Left lobe of liver (tissue), 2 donors: ENCODE measurements at regions not wholly inside any gene's neighbourhood (a gene's known extent, or its start where the extent isn't known, plus 50 kb on each side); places are given as distances from the start of the nearest gene placed in this dataset.

Experiments used
- ATAC-seq: fragments of 200-7000 bp; cut with Tn5 transposase; one replicate; pipeline ENCODE4 v1.9.1; 2020; ENCODE audit warnings: mild to moderate bottlenecking, moderate library complexity
- DNase-seq: peaks from one replicate; pipeline ENCODE4 v3.0.0-alpha.2; 2020; ENCODE audit warnings: low spot score
- donor health status: DM: no; HTN: no; CAD: no; lungs with moderate emphysema.
- donor health status: DM: no; HTN: yes; CAD: no.

DNA sequence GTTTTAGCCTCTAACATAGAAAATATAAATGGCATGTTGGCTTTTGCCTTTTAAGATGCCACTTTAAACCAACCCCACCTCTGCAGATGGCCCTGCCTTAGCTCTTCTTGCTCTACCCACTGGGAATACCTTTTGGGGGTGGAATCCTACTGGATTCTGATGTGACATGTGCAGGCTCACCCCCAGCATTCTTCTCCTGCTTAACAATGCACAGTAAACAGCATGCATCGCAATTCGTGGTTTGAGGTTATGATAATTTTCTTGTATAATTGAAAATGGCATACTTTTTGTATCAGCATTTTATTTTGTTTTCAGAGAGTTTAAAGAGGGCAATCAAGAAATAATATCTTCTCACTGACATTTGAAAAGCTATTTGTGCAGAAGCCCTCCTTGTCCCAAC is 167.9 kb downstream of the AREG start:
- DNase-seq (no peak), ATAC-seq (no peak)

DNA sequence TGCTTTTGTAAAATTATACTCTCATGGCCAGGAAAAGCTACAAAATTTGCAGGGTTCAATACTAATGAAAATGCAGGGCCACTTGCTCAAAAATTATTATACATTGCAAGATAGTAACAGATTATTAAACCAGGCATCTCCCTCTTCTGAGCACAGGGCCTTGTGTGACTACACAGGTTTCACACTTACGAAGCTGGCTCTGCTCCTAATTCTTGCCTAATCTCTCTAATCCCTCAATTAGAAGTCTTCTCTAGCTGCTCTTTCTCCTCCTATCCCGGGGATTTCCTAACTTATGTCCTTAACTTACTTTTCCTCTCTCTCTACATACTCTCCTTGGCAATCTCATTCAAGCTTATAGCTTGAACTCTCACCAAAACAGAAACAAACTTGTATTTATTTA is 168.3 kb downstream of the AREG start:
- no peak for ATAC-seq
- no peak for DNase-seq

DNA sequence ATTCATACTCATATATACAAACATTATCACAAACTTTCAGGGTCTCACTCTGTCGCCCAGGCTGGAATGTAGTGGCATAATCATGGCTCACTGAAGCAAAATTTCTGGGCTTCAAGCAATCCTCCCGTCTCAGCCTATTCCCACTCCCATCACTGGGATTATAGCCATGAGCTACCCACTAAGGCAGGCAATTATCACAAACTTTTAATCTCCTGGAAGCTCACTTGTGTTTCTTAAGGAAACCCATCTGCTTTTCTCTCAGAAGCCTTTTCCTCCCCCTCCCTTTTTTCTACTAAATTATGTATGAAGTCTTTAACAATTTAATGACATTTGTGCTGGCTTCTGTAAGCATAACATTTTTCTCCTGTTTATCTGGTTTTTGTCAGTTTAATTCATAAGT is 170.5 kb downstream of the AREG start:
- ATAC-seq (no peak), DNase-seq (no peak)

DNA sequence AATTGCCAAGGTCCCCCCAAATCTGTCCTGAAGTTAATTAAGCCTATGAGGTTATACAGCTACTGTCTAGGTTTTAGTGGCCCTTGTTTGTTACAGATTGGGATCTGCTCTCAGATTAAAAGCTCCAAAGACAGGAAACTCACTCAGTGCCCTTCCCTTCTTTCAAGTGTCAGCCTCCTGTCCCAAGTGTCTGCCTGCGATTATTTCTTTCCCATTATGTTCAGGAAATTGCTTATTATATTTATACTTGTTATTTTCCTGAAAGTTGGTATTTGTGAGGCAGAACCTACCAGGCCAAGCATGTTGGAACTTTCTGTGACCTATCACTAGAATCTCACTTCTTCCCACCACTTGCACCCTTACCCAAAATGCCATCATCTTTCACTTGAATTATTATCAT is 173.2 kb downstream of the AREG start:
- ATAC-seq (no peak), DNase-seq (no peak)

DNA sequence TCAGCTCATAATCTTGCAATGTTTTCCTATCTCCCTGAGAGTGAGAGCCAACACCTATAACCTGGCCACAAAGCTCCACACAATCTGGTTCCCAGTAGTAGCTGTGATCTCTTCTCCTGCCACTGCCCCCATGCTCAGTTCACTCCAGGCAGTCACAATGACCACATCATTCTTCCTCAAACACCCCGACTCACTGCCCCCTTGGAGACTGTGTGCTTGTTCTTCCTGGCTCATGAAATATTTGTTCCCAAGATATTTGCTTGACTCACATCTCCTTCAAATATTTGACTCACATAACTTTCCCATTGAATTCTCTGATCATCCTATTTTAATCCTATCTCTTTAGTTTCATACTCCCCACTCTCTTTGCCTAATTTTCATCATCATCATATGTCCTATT is 173.7 kb downstream of the AREG start:
- no peak for ATAC-seq
- no peak for DNase-seq

DNA sequence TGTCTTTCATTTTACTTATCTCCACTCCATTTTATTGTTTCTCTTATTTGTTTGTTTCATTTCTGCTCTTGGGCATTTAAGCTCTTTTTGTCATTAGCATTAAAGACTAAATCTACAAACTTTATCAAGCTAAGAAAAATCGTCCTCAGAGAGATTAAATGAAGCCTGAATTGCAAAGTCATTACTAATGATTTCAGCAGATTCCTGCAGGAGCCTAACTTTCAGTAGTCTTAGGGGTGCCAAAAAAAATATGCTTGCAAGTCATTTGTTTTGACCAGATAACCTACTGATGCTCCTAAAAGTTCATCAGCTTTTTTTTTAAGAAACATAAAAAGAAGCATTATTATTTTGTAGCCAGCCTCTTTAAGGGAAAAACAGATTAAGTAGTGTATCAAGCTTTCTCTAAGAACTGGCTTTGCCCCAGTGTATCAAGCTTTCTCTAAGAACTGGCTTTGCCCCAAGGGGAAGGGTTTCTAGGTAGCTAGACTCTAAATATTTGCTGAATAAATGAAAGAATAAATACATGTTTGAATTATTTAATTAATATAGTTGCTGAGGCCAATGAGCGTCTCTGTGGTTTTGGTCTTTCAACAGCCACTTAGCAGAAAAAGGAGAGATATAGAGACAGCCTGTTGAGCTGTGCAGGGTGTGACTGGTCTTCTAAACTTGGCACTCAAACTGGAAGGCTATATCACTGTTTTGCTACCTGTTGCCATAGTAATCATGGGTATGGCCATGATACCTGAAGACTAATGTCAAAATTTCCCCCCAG is 174.2 kb downstream of the BTC start:
- ATAC-seq: no peak
- DNase-seq: no peak

DNA sequence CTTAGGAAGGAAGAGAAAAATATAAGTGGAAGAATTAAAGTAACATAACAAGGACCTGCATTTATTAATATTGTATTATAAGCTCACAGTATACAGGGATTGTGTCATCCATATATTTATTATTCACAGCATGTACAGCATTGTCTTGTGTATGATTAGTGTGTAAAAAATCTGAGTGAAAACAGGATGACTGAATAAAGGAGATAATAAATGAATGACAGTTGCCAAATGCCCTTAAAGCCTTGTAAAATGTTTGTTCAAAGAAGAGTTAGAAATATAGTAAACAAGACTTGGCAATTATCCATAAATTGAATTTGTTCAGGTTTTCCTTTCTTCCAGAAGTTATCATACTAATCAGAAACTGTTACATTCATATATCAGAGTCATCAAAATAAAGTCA is 172.7 kb downstream of the BTC start:
- ATAC-seq (no peak), DNase-seq (no peak)

DNA sequence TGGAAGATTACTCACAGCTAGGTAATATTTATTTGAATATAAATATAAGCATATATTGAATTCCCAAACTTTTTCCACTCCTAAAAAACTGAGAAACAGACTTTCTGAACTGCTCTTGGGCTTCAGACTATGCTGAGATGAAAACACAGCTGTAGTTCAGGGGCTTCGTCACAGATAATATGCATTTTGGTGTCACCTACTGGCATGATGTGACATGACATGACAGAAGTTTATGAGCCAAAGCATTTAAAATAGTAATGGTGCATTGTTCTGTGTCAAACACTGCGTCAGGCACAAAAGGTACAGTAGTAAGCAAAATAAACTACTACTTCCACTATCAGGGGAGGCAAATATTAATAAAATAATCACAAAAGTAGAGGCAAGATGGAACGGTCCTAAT is 171.3 kb downstream of the BTC start:
- peak; percentile 92 for ATAC-seq

DNA sequence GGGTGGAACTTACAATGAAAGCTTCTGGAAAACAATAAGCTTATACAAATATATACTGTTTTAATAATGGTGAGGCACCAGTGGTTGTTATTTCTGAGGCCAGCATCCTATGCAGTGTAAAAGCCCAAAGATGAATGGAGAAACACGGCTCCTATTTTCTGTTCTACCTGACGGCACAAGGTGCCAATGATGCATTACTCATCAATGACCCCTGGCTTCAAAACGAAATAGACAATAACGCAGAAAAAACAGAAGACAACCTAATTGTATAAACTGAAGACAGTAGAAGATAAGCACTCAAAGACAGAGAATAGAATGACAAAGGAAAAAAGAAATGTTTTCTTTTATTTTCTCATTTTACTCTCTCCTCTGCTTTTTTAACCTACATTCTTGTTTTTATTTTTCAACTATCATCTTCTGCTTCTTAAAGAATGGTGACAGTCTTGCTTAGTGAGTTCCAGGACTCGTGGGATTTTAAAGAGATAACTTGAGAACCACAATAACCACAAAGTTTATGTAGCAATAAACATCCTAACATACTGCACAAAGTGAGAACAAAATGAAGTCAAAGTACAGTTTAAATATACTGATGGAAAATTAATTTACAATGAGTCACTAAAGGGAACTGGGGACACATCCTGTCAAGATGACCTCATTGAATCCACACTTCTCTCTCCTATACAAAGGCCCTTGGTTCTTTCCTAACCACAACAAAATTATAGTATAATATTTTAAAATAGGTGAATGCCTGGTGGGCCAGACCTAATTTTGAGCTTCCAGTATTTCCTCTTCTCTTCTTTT is 169.8 kb downstream of the BTC start:
- DNase-seq (no peak), ATAC-seq (no peak)

More for the DNA sequence above, 171.3 kb downstream of the BTC start:
- no peak for DNase-seq

DNA sequence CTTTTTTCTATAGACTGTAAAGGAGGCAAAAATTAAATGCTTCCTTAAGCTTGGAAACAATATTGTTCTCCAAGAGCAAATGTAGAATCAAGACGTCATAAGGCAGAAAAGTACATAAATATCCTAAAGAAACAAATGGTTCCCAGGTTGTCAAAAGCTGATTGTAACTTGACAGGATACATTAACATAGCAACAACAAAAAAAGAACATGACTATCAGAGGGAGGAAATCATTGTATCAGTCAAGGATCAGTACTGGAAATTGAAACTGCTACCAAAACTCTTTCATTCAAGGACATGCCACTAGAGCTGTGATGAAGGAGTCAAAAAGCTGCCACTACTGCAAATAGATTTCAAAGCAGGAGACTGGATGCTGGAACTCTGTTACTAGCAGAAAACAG is 168.3 kb downstream of the BTC start:
- DNase-seq (no peak), ATAC-seq (no peak)

DNA sequence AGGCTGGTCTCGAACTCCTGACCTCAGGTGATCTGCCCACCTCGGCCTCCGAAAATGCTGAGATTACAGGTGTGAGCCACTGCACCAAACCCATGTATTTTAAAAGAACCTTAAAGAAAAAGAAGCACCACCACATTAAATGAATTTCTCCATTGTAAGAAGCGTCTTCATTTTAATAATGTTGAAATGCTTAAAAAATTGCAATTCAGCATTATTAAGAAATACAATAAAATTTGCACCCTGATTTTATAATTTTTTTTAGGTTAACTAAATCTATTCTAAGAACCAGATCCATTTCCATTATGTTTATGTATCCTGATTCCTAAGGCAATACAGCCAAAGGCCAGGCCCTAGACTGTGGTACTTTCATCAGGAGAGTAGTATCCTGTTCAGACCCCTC is 167.2 kb downstream of the BTC start:
- ATAC-seq (no peak), DNase-seq (no peak)

DNA sequence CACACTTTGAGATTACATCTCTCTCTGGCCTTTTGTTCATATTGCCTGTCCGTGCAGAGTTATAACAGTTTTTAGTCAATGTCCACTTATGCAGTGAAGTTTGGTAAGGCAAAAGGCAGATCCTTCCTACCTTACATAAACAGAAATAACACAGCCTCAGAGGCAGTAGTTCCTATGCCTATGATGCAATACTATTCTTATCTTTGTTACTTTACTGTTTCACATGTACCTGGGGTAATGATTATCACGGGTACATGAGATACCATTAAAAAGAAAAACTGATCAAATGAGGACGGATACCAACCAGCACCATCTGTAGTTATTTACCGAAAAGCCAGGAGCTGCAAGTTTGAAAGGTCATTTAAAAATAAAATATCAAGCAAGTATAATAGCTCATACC is 166.8 kb downstream of the BTC start:
- DNase-seq (no peak), ATAC-seq (peak; percentile 42)

DNA sequence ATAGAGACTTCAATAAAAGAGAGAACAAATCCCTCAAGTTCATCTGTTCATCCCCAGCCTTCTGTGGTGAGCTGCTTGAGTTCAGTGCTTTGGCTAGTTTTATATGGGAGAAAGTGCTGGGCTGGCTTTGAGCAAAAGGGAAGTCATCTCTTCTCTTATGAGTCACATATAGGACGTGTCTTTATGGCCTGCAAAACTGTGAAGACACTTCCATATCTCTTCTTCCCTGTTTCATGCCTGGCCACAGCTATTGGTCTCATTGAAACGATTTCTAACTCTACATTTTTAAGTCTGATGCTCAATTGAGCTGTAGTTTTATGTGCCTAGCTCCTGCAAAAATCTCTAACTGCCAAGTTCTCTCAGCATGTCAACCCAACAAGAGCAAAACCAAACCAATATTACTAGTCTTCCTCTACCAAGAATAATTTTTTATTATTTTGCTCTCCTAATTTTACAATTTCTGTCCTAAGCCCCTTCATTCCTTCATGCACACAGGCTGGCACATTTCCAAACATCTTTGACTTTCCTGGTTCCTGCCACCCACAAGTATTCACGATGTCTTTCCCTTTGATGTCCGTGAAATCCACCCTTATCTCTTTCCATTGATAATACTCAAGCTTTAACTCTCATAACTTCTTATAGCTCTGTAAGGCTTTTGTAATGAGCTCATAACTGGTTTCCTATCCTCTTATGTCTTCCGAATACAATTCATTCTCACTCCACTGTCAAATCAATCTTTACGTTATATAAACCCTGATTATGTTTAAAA is 165.3 kb downstream of the BTC start:
- DNase-seq (no peak), ATAC-seq (peak; percentile 28)

DNA sequence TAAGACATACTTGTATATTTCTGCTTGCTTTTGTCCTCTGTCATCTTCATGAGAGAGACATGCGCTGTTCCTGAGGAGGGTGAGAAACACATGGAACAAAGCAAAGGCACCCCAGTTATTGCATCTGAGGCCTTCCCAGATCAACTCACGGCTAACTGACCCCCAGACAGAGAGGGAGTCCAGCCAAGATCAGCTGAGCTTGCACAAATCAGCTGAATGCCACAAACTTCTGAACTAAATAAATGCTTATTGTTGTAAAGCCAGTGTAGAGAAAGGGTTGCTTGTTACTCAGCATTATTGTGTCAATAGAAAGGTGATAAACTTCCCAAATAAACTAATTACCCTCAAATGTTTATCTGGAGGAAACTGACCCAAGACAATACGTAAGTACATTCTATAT is 163.8 kb downstream of the BTC start:
- DNase-seq: no peak
- ATAC-seq: no peak

DNA sequence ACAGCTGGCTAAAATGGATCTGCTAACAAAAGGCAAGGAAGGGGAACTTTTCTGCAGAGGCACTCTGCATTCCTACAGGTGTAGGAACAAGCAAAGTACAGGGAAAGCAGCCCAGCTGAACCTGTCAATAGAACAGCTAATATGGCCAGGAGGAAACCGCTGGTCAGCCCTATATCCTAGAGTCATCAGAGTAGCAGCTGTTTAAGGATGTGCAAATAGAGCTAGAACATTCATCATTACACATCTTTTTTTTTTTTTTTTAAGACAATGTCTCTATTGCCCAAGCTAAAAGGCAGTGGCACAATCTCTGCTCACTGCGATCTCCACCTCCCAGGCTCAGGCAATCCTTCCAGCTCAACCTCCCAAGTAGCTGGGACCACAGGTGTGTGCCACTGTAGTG is 163.0 kb downstream of the BTC start:
- DNase-seq: no peak
- ATAC-seq: no peak

DNA sequence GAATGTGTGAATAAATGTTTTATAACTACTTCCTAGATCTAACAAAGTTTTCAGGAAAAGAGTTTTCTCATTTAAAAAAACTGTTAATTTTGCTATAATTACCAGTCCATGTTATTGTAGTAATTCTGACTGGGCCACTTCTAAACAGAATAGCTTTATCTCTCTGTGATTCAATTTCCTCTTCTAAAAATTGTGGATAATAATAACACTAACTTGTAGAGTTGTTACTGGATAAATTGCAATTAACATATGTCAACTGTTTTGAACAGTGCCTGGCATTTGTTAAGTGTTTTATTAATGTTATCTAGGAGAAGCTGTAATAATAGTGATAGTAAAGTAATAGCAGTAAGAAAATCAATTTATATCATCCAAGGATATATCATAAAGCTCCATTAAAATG is 162.3 kb downstream of the BTC start:
- ATAC-seq (no peak), DNase-seq (no peak)

DNA sequence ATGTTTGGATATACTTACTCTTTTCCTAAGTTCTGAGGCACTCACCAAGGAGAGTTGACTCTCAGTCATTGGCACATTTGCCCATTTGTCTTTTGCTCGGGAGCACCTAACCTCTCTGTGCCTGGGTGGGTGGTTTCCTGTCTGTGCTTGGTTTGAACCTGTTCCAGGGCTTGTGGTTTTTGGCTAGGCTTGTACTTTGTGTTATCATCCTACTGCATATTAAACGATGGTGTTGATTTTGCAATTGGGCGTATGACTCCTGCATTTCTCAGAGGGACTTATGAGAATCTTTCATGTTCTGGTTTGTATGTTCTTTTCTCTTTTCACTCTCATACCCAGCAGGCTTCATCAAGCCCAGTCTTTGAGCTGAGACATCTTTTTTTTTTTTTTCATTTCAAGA is 161.7 kb downstream of the BTC start:
- DNase-seq: no peak

DNA sequence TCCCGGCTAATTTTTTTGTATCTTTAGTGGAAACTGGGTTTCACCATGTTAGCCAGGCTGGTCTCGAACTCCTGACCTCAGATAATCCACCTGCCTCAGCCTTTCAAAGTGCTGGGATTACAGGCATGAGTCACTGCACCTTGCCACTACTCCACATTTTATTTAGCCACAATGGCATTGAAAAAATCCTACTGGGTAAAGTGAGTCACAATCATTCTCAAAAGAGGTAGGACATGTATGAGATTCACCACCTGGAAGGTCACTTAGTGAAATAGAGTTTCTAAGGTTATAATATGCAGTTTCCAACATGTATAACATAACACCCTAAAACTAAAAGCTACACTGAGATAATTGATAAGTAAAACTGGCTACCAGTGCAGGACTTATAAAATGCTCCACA is 159.2 kb downstream of the BTC start:
- DNase-seq (no peak), ATAC-seq (no peak)

More for the DNA sequence above, 161.7 kb downstream of the BTC start:
- ATAC-seq: no peak

DNA sequence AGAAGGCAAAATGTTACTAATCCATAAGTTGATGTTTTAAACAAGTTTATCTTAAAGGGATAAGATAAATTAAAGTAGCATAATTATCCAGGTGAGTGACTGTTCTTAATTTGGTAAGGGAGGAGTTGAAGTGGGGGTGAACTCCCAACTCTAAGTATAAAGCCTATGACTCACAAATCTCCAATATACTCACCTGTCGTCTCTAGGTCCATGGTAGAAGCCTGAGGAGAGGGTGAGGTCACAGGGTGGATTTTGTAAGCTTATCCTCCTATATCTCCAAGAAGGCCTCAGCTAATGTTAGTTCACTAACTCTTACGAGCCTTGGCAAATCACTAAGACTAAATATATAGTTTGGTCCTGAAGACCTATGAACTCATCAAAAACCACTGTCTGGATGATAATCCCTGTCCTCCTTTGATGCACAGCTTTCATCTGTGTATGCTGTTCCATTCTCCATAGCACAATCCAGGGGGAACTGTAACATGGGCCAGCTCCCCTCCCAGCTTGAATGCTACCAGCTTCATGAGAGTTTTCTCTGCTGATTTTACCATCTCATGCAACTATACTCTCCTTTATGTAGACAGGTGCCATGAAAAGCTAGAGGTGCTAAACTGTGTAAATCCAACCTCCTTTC is 158.7 kb downstream of the BTC start:
- DNase-seq: no peak

DNA sequence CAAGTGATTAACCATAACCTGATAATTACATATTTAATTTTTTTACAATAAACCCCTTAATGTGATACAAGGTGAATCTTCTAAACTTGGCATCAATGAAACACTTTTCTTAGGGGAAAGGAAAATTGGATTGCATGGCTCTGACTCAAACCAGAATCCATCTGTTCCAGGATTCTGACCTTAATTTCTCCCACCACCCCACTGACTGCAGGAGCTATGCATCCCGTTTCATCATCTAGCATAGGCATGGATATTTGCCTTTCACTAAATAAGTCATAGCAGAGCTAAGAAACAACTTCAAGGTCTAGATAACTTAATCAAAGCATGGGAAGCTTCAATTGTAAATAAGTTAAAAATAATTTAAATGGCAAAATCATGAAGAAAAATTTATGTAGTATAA is 156.3 kb downstream of the BTC start:
- ATAC-seq: no peak

More for the DNA sequence above, 158.7 kb downstream of the BTC start:
- no peak for ATAC-seq

DNA sequence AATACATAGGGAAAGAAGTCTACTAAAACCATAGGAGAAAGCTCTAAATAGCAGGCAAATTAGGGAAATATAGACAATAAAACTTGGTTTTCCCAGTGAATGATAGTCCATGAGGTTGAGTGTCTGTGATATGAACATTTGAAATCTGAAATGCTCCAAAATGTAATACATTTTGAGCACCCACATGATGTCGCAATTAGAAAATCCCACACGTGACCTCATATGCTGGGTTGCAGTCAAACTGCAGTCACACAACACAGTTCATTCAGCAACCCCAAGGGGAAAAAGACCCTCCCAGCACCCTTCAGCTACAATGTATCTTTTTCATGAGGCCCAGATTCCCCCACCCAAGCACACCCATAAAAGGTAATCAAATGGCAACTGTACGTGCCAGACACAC is 155.6 kb downstream of the BTC start:
- ATAC-seq (no peak), DNase-seq (no peak)

More for the DNA sequence above, 156.3 kb downstream of the BTC start:
- no peak for DNase-seq
